Lung (tissue), 11 donors: ENCODE measurements at regions not wholly inside any gene's neighbourhood (a gene's known extent, or its start where the extent isn't known, plus 50 kb on each side); places are given as distances from the start of the nearest gene placed in this dataset.

ENCODE experiments used
- ATAC-seq: fragments of 200-7000 bp; cut with Tn5 transposase; one replicate; pipeline ENCODE4 v1.9.1; 2020; ENCODE audit warnings: moderate number of reproducible peaks; ENCODE audit not compliant: insufficient read depth, low FRiP score
- DNase-seq, 3 donors: peaks; one replicate each; pipeline ENCODE4 v3.0.0-alpha.2; 2013 to 2017
- H3K27ac ChIP-seq, 2 donors: one replicate each; pipeline ENCODE4 v1.5.1; 2013; ENCODE audit warnings: mild to moderate bottlenecking in 2 of 2, moderate library complexity in 2 of 2, control low read depth in 1 of 2, inconsistent platforms in 1 of 2, low read depth in 1 of 2, low read length in 1 of 2
- H3K27me3 ChIP-seq, 3 donors: one replicate each; pipeline ENCODE4 v1.5.1; 2013; ENCODE audit warnings: low read length in 2 of 3; ENCODE audit not compliant: control insufficient read depth in 3 of 3, insufficient read depth in 3 of 3
- H3K36me3 ChIP-seq, 4 donors: one replicate each; pipeline ENCODE4 v1.5.1; 2013; ENCODE audit warnings: low read length in 4 of 4, mild to moderate bottlenecking in 1 of 4, moderate library complexity in 1 of 4; ENCODE audit not compliant: control insufficient read depth in 4 of 4, insufficient read depth in 4 of 4
- H3K4me1 ChIP-seq, 5 donors: one replicate each; pipeline ENCODE4 v1.5.1; 2013; ENCODE audit warnings: low read length in 5 of 5, mild to moderate bottlenecking in 2 of 5, moderate library complexity in 1 of 5; ENCODE audit not compliant: control insufficient read depth in 5 of 5, insufficient read depth in 5 of 5
- H3K4me3 ChIP-seq: one replicate; pipeline ENCODE4 v1.5.1; 2013; ENCODE audit warnings: mild to moderate bottlenecking, control low read depth, moderate library complexity
- H3K9ac ChIP-seq, 2 donors: one replicate each; pipeline ENCODE4 v1.5.1; 2013; ENCODE audit warnings: low read length in 2 of 2, control low read depth in 1 of 2; ENCODE audit not compliant: insufficient read depth in 1 of 2
- H3K9me3 ChIP-seq, 4 donors: one replicate each; pipeline ENCODE4 v1.5.1; 2013; ENCODE audit warnings: low read length in 3 of 4, mild to moderate bottlenecking in 1 of 4, moderate library complexity in 1 of 4; ENCODE audit not compliant: control insufficient read depth in 4 of 4, insufficient read depth in 3 of 4
- CTCF ChIP-seq: IDR thresholded peaks from 2 replicates; pipeline ENCODE4 v1.5.1; 2012; ENCODE audit warnings: mild to moderate bottlenecking; ENCODE audit errors: control extremely low read depth, extremely low read depth
- WGBS, 2 donors: extraction: QIAGEN DNeasy Blood & Tissue Kit; methylation state at CpG; one replicate each; pipeline ENCODE4 v1.1.7; 2013; 5-methylcytosine and 5-hydroxymethylcytosine counted together
- donor health status: control.
- donor health status: control.
- donor health status: Bipolar disorder and iron deficiency.
- donor health status: healthy.
- donor health status: DM: yes; HTN: yes; CAD: no.

DNA sequence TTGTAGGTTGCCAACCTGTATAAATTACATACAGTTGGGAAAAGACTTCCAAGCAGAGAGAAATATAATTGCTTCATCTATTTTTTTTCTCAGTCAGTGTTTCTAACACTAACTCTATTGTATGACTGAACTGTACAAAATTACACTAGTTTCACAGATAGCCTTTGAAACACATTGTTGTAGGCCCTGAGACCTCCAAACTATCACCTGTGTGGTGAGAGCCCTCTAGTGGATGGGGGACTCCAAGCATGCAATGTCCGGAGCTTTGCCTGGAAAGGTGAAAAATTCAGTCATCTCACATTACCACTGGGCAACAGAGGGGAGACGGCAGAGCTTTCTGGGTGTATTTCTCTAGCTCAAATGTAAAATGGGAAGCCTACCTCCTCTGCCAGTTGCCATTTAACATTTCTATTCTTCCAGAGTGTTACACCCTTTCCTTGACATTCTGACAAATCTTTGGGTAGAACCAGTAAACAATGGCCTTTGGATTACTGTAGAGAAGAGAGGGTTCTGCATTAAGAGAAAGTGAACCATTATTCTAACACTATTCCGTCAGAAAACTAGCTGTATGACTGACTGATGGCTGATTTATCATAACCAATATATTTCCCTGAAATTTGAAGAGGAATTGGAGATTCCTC lies 212.2 kb downstream of the LYPLAL1 start:
- peak; percentile 14 for TF ChIP-seq CTCF
- Histone ChIP-seq H3K27ac (no peak overlapping the region), H3K27me3 (no peaks in the 10 kb centered on the region), H3K4me1 (no peaks in the 10 kb centered on the region), H3K4me3 (no peak overlapping the region), H3K36me3 (no peaks in the 10 kb centered on the region), H3K9ac (no peak overlapping the region), H3K9me3 (no peaks in the 10 kb centered on the region)
- DNase-seq (peak; percentile 30 to 58 (median 43)), ATAC-seq (no peak)
- 69 to 71% methylated on average over 3 of the region's 3 CpGs for WGBS, 2 donors

DNA sequence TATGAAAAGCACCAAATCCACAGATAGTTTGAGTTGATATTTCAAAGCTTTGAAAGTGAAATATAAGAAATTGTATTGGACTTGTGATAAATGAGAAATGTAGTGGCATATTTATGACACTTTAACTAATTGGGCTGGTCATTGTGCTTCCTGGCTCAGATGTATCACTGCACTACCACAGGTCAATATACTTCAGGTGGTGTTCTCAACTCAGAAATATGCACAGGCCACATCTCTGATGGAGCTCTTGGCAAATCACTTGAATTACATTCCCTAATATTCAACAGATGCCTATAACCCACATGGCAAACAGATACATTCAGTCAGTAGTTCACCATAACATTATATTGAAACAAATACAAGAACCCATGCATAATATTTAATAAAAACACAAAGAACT lies 209.6 kb downstream of the LYPLAL1 start:
- Histone ChIP-seq H3K9me3 (no peaks in the 10 kb centered on the region), H3K9ac (no peak overlapping the region), H3K27me3 (no peaks in the 10 kb centered on the region), H3K4me3 (no peak overlapping the region), H3K36me3 (no peaks in the 10 kb centered on the region), H3K27ac (no peak overlapping the region), H3K4me1 (no peaks in the 10 kb centered on the region)
- DNase-seq, result no peak
- ATAC-seq, result no peak
- no peak for TF ChIP-seq CTCF

DNA sequence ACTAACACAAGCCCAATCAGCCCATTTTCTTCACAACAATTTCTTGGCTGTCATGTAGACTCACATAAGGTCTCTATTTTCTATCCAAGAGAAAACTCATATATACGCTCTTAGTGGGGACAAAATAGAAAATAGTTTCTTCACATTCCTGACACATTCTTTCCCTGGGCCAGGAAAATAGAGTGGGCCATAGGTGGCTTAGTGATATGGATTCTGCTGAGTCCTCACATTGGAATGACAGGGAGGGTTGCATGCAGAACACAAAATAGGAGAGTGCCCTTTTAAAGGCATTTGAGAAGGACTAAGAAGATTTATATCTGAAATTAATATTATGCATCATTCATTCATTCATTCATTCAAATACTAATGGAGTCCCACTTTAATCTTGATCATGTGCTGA lies 207.7 kb downstream of the LYPLAL1 start:
- no peak for TF ChIP-seq CTCF
- ATAC-seq, result no peak
- WGBS, 2 donors, result 95 to 97% methylated on average over 1 of the region's 1 CpG
- no peaks in the 10 kb centered on the region for H3K4me1 ChIP-seq
- H3K27me3 ChIP-seq, result no peaks in the 10 kb centered on the region
- H3K9ac ChIP-seq, result no peak overlapping the region
- H3K27ac ChIP-seq, result no peak overlapping the region
- H3K9me3 ChIP-seq, result no peaks in the 10 kb centered on the region
- DNase-seq, result no peak
- H3K4me3 ChIP-seq, result no peak overlapping the region
- H3K36me3 ChIP-seq, result no peaks in the 10 kb centered on the region

DNA sequence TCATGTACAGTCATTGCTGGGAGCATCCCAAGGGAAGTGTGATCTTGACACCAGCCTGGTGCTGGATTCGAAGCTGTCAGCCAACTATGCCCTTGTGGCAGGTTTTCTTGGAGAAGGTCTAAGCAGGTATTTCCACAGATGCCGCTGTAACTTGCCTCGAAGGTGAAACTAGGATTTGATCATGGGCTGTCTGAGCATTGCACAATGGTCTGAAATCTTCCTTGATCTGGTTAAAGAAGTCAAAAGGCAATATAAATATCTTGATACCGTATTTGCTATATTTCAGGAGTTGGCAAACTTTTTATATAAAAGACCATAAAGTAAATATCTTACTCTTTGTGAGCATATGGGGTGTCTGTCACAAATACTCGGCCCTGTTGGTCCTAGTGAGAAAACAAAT lies 206.8 kb downstream of the LYPLAL1 start:
- Histone ChIP-seq H3K27ac (no peak overlapping the region), H3K9ac (no peak overlapping the region), H3K4me3 (no peak overlapping the region), H3K4me1 (no peaks in the 10 kb centered on the region), H3K36me3 (no peaks in the 10 kb centered on the region), H3K27me3 (no peaks in the 10 kb centered on the region), H3K9me3 (no peaks in the 10 kb centered on the region)
- DNase-seq (no peak), ATAC-seq (no peak)
- TF ChIP-seq CTCF, result no peak
- WGBS, 2 donors, result 68 to 89% methylated on average over 5 of the region's 5 CpGs
